Activated T-cell treated with anti-CD3 and anti-CD28 coated beads for 24 hours (primary cell): ENCODE measurements at regions not wholly inside any gene's neighbourhood (a gene's known extent, or its start where the extent isn't known, plus 50 kb on each side); places are given as distances from the start of the nearest gene placed in this dataset.
"Not testable (repeated sequence)": the region's sequence is repeated elsewhere in the genome, so short reads cannot be mapped to it uniquely, and the experiment has no call there.

Source experiments
- DNase-seq: peaks from one replicate; pipeline ENCODE4 v3.0.0-alpha.2; 2020; ENCODE audit warnings: low read depth

DNA sequence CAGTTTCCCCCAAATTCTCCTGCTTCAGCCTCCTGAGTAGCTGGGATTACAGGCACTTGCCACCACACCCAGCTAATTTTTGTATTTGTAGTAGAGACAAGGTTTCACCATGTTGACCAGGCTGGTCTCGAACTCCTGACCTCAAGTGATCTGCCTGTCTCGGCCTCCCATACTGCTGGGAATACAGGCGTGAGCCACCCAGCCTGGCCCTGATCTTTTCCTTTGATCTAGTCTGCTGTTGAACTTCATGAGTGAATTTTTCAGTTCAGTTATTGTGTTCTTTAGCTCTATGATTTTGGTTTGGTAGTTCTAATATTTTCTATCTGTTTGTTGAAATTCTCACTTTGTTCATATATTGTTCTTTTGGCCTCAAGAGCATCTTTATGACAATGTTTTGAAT is 83.4 kb upstream of the RAP2C start:
- not testable (repeated sequence) for DNase-seq

DNA sequence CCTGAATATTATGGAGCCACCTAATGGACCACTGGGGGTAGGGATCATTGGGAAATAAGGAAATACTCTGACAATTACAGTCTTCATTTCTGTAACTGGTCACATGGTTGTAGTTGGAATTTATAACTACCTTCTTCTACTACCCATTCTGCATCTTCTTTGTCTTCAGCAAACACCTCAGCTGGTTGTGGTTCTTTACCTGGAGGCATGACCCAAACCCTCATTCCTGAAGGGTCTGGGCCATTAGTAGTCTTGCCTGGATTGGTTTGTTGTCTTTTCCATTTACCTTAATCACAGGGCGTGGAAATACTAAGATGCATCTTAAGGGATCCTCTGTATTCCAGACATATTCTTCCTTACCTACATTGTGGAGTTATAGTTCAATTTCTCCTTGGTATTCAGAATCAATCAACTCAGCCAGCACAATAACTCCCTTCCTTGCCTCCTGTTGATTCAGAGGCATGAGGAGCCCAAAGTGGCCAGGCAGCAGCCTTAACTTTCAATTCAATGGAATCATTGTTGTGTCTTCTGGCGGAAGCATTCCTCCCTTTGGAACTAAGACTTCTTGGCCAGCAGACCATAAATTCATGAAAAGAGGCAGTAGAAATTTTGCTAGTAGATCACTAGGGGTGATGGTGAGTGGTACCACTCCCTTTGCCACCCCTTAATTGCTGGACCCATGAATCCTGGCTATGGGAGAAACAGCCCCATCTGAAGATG is 75.7 kb upstream of the RAP2C start:
- DNase-seq: no peak

DNA sequence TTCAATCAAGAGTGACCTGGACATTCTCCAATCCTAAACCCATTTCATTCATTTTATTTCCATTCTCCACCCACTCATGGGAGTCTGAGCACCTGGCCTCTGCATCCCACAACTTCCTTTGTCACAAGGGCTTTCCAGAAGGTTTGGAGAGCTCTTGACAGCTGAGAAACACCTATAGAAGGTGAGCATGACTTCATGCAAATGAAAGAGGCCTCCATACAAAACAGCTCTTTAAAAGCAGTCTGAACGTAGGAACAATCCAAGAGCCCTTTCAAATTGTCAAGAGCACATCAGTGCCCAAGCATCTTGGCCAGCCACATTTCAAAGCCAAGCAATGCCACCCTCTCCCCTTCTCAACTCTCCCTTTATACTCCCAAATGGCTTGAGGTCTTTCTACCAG is 74.9 kb upstream of the RAP2C start:
- DNase-seq: no peak

DNA sequence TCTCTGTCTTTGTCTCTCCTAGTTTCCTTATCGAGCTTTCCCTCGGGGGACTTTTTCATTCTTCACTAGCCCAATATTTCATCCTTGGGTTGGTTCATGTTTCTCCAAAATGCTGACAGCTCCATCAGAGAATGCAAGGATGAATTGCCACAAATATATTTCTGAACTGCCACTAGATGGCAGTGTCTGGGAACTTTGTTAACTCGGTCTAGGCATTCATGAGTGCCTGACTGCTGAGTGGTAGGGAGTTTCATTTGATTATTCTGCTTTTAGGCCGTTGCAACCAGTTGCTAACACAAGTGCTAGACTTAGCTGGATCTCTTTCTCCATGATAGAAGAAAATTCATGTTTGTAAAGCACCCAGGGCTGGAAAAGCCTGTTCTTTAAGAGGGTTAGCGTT is 73.5 kb upstream of the RAP2C start:
- peak; percentile 1 for DNase-seq

DNA sequence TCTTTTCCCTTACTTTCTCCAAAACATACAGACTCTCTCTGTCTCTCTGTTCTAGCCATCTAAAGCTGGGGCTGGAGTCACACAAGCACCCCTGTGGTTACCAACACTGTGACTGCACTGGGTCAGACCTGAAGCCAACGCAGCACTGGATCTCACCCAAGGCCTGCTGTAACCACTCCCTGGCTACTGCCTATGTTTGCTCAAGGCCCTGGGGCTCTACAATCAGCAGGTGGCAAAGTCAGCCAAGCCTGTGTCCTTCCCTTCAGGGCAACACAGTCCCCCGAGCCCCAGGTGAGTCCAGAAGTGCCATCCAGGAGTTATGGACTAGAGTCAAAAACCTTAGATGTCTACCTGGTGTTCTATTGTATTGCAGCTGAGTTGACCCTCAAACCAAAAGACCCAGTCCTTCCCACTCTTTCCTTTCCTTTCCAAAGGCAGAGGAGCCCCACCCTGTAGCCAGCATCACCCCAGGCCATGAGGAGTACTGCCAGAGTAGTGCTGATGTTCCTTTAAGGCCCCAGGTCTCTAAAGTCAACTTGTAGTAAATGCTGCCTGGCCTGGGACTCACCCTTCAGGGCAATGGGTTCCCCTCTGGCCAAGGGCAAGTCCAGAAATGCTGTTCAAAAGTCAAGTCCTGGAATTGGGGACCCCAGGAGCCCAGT is 58.8 kb upstream of the RAP2C start:
- DNase-seq: no peak

DNA sequence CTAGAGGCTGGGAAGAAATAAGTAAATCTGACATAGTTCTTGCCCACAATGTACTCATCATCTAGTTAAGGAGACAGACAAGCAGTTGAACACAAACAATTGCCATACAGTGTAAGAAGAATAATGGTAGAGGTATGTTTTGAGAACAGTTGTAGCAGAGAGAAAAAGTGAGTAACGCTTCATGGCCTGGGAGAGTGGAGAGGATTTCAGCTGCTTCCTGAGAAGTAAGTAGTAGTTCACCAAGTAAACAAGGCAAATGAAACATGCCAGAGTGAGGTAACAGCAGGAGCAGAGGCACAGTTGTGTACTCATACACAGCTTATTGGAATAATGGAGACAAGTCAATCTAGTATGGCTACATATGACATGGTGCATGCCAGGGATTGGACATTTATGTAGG is 53.6 kb upstream of the RAP2C start:
- DNase-seq: no peak

DNA sequence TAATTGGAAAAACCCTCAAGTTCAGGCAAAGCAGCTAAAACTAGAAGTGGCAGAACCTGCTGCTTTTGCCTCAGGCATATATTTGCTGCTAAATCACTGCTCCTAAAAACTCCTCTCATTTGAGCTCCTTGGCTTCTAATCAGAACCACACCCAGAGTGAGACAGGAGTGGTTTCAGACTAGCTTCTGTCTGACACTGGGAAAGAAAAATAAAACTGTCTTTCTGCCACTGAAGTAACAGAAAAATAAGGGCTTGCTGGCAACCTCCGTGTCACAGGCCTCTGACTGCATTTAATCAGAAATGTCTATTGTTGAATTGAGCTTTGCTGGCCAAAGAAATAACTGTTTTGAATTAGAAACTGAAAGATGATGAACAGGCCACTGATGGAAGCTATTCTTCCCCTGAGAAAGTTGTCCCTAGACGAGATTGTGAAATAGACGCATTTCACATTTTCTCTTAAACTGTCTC is 52.1 kb upstream of the RAP2C start:
- DNase-seq: no peak

DNA sequence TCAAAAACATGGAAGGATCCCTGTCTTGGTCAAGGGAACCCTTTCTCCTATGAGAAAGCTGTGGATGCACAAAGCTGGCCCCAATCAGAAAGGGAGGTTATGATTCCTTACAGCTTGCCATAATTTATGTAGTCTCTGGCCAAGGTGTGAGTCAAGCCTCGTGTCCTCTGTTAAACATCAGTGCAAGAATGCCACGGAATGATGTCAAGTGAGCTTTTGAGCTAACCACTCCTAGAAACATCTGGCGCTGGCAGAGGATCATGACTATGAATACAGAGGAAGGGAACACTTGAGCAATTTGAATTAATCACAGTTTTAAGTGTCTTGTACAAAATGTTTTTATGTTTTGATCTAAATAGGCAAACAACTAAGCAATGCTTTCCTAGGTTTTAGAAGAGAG is 51.5 kb upstream of the RAP2C start:
- DNase-seq: no peak

DNA sequence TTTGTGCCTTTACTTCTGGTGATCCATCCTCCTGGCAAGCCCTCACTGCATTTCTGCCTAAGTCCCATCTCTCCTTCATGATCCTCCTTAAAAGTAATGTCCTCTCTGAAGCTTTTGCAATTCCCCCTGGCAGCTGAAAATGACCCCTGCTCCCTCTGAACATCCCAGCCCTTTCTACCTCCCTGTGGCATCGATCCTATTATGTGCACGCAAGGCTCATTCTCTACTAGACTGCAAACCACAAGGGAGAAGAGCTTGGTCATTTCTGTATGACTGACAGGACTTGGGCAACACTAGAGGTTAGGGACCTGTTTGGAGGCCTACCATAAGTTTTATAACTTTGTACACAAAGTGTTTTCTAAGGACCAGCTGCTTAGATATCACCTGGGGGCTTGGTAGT is 50.8 kb upstream of the RAP2C start:
- no peak for DNase-seq
